Fibroblast of skin of abdomen (primary cell): ENCODE measurements at regions not wholly inside any gene's neighbourhood (a gene's known extent, or its start where the extent isn't known, plus 50 kb on each side); places are given as distances from the start of the nearest gene placed in this dataset.
"Not testable (repeated sequence)": the region's sequence is repeated elsewhere in the genome, so short reads cannot be mapped to it uniquely, and the experiment has no call there.

Source experiments
- DNase-seq: peaks from one replicate; pipeline ENCODE4 v3.0.0-alpha.2; 2013

DNA sequence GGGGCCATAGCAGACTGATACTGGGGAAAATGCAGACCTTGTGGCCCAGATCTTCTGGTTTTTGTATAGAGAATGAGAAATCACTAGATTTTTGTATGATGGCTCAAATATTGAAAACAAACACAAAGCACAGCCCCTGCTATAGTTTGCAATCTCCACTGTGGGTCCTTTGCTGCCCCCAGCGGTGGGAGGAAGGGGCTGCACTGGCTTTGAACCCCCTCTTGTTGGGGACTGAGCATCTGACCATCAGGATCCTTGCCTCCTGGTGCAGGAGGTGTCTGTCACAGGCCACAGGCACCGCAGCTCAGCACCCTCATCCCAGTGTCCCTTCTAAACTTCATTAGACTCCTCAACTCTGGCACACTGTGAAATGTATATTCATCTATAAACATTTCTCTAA lies 252.3 kb downstream of the BCL2L11 start:
- DNase-seq: not testable (repeated sequence)

DNA sequence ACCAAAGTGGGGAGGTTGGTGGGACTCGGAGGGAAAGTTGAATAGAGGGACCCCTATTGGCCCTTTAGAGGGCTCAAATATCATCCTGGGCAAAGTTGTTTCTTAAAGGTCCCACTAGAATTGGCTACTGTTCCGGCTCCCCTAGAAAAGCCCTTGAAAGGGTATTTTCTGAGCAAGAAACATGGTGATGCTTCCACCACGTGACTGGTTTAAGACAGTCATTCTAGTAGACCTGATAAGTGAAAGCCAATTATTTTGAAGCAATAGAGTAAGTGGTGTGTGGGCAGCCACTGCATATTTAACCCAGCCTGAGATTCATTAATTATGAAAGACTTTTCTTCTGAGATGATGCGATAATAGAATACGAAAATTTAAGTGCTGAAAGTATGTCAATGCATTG lies 253.3 kb downstream of the BCL2L11 start:
- not testable (repeated sequence) for DNase-seq

DNA sequence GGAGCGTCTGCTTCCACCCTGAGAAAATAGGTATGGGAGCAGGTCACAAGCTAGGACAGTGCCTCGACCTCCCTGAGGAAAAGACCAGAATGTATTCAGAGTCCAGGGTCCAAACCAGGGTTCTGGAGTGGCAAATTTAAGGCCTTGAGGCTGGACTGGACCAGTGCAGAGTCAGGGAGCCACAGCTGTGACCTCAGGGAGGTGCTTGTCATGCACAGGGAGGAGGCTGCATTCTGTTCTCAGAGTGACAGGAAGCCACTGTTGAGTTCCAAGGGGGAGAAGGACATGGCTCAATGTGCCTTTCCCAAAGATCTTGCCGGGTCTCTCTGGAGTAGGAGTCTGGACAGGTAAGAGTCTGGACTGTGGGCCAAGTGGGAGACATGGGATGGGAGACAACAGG lies 254.0 kb downstream of the BCL2L11 start:
- DNase-seq: not testable (repeated sequence)

DNA sequence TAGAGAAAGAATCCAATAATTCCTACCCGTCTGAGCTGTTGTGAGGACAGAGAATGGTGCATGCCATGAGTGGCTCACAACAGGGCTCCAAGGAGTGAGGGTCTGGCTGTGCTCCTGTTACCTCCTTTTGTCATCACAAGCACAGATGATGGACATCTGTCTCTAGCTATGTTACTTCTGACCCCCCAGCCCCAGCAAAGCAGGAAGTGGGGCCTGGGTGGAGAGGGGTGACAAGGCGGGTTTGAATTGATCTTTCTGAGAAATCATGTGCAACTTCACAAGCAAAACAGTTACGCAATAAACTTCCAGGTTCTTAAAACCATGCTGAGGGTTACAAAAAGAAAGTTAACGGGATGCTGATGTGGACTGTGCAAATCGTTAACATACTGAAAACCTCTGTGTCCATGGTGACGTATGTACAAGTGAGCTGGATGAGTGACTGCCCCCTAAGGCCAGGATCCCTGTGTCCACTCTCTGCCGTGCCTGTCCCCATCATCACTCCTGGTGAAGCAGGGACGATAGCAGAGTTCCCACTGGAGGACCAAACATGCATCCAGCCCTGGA lies 254.7 kb downstream of the BCL2L11 start:
- not testable (repeated sequence) for DNase-seq

DNA sequence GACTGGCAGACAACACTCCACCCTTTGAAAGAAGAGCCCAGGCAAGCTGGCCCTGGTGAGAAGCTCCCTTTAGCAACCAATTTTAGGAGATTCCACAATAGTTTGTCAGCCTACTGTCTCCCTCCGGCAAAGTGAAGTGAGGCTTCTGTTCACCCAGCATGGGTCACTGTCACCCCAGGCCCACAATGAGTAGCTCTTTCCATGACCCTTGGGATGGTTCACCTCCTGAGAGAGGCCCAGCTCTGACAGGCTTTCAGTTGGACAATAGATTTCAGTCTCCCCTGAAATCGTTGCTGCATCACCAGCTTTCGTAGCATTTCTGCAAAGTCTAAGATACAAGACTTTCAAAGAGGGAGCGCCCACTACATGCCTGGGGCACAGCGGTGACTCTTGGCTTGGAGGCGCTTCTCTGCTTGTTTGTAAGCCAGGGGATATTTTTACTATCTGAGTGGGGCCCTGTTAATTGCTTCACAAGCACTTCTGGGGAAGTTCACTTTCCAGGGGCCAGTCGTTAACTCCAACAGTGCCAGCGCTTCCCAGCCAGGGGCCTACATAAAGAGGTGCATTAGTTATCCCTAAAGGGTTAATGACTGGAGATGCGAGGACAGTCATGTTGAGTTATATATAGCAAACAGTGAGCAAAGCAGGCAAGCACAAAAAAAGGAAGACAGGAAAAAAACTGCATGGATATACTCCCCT lies 255.7 kb downstream of the BCL2L11 start:
- not testable (repeated sequence) for DNase-seq

DNA sequence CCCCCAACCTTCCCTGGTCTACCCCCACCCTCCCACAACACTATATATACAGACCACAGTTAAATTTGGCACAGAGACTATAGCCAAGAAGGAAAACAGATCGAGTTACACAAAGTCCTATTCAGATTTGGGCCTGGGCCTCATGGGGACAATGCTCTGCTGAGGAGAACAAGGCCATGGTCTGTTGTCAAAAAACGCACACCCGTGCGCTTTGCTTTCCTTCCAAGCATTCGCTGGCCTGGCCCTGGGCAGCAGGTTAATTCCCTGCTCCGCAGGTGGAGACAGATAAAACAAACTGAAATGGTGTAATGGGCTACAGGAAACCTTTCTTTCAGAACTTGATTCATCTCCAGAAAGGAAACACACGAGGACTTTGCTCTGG lies 256.2 kb downstream of the BCL2L11 start:
- DNase-seq: not testable (repeated sequence)

DNA sequence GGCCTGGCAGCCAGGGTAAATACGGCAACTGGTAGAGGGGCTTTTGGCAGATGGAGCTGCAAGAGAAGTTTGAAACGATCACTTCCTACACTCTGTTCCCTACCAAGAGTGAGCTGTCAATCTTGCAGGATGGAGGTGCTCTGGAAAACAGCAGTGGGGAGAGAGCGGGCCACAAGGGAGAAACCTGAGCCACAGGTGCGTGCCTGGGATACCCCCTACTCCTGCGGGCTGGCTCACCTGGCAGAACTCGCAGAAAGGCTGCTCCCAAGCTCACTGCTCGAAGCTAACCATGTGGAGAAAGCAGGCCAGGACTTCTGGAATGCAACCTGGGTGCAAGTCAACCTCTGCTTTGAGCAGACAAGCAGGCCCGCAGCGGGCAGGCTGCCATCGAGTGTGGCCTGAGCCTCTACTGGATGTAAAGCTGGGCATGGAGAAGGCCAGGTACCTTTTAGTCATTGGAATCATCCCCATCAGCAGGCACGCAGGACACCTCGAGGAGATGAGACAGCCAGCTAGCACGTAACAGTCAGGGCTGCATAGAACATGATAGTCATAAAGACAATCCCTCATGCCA lies 256.8 kb downstream of the BCL2L11 start:
- DNase-seq: not testable (repeated sequence)

DNA sequence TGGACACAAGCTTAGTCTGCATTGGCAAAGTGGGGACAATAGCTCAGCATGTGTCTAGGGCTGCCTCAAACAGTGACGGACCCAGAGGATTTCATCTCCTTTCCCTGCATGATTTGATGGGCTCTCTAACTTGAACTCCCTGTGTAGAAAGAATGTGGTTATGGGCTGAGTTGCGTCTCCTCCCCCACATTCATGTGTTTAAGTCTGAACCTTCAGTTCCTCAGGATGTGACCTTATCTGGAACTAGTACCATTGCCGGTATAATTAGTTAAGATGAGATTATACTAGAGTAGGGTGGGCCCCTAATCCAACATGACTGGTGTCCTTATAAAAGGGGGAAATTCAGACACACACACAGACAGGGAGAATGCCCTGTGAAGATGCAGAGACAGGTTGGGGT lies 257.6 kb downstream of the BCL2L11 start:
- DNase-seq: not testable (repeated sequence)

DNA sequence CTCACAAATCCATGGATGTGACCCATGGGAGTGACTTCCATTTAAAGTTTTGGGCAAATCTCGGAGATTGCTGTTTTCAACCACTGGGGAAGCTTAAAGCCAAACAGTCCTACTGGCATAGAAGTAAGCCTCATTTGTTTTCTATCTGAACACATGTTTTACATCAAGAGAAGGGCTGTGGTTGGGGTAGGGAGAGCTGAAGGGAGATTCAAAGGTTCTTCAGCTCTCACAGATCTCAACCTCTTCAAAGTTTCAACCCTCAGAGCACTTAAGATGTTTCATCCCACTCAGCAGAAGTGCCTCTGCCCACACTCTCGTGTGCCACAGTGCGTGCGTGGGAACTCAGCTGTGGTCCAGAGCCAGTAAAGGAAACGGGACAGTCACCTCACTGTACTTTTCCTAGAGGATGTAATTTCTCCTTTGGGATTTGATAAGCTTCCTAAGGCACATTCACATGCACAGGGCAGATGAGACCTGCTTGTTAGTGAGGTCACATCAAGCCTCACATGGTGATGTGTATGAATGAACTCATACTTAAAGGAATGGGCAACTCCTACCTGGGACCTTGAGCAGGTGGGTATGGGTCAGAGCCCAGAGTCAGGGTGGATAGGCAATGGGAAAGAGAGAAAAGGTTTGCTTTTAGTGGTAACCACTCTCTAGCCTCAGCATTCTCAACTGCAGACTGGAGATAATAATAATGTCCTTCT lies 260.2 kb downstream of the BCL2L11 start:
- not testable (repeated sequence) for DNase-seq

DNA sequence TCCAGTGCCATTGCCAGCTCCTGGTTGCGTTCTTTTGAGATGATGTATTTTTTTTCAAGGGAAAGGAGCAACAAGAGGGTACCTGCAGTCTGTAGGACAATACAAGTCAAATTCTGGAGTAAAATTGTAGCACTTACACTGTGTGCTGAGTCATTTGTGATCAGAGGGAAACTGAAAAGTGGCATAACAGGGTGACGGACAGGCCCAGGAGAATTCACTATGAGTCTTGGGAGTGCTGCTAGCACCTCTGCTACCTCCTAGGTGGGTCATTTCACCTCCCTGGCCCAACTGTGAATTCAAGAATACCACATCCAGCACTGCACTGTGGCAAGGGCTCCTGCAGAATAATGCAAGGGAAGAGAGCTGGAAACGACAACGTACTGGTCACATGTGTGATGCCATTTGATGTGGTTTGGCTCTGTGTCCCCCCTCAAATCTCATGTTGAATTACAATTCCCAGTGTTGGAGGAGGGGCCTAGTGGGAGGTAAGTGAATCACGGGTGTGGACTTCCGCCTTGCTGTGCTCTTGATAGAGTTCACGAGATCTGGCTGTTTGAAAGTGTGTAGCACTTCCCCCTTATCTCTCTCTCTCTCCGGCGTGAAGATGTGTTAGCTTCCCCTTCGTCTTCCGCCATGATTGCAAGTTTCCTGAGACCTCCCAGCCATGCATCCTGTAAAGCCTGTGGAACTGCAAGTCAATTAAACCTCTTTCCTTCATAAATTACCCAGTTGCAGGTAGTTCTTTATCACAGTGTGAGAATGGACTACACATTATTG lies 261.0 kb downstream of the BCL2L11 start:
- DNase-seq: not testable (repeated sequence)

DNA sequence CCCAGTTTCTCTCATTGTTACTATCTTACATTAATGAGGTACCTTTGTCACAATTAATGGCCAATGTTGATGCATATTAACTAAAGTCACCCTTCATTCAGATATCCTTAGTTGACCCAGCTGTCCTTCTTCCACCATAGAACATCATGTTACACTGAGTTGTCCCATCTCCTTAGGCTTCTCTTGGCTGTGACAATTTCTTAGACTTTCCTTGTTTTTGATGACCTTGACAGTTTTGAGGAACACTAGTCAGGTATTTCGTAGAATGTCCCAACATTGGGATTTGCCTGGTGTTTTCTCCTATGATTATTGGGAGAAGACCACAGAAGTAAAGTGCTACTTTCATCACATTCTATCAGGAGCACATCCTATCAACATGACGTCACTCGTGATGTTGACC lies 261.8 kb downstream of the BCL2L11 start:
- DNase-seq: not testable (repeated sequence)

DNA sequence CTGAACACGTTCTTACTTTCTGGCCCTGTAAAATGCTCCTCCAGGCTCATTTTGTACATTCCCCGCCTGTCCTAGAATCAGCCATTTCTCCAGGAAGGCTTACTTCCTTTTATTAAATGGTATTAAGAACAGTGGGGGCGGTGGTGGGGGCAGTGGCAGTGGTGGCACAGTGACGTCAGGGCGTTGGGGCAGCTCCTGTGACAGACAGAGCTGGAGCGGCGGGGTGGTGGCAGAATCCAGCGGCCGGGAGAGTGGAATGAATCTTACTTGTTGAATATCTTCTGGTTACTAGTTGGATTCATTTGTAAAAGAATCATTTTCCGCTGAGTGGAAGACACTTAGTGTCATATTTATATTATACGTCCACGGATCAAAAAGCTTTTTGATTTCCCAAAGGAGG lies 262.6 kb downstream of the BCL2L11 start:
- not testable (repeated sequence) for DNase-seq

DNA sequence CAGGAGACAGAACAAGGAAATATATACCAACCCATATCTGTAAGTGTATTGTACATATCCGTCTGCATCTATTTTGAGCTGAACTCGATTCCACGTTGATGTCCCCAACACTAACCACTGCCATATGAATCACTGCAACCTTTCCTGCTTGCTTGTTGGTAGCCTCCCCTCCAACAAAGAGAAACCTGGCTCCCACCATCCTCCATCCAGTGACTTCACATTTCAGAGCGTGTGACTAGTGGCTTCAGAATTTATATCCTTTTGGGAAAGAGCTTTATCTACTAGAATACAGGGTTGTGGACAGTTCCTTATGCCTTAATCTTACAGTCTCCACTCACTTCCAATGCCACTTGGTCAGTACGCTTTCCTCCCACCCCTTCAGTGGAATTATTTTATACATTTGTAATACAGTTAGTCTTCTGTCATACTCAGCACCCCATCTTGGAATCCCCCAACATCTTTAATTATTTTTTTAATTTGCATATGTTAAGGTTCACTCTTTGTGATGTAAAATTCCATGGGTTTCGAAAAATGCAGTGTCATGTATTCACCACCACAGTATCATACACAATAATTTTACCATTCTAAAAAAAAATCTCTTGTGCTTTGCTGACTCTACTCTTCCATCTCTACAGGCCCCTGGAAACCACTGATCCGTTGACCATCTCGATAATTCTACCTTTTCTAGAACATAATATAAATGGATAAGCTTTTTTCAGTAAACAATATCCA lies 264.7 kb downstream of the BCL2L11 start:
- peak; percentile 21 for DNase-seq

DNA sequence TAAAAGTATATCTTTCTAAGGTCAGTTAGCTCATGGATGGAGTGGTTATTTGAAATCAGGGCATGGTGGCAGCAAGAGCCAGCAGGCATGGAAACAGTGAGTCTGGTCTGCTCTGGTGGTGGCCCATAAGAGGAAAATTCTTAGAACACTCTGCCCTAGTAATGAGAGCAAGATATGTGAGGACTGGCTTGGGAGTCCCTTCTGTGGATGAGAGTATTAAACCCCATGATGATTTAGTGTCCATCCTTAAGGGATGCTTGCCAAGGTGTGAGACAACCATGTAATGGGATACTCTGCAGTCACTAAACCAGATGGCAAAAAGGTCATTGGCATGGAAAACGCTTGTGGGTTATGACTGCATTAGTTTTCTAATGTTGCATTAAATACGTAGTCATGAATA lies 269.9 kb downstream of the BCL2L11 start:
- not testable (repeated sequence) for DNase-seq

DNA sequence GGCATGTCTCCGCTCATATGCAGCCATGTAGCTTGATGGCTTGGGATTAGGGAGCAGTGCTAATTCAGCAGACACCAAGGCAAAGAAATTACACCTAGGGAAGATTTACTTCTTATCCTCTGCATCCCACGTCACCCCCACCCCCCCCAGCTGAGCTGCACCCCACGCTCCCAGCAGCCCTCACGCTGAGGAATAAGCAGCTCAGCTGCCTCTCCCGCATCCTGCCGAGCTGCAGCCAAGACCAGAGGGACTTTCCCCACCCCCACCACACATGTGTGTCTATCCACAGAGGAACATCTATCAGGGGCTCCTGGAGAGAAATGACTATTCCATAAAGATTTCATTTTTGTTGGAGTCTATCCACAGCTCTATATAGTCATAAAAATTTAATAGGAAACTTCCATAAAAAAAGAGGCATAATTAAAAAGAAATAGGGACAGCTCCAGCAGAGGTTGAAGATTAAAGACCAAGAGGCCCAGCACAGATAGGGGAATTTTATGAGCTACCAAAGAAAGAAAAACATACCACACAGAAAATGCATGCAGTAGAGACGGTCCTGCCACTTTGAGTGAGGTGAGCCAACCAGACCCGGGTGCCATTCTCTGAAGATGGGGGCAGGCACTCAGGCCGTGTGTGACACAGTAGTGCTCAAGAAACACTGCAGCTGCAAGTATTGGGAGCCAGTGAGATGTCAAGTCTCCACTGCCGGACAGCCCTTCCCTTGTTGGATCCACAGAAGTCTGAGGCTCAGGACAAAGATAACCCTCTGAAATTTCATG lies 274.8 kb downstream of the BCL2L11 start:
- DNase-seq: peak; percentile 70

DNA sequence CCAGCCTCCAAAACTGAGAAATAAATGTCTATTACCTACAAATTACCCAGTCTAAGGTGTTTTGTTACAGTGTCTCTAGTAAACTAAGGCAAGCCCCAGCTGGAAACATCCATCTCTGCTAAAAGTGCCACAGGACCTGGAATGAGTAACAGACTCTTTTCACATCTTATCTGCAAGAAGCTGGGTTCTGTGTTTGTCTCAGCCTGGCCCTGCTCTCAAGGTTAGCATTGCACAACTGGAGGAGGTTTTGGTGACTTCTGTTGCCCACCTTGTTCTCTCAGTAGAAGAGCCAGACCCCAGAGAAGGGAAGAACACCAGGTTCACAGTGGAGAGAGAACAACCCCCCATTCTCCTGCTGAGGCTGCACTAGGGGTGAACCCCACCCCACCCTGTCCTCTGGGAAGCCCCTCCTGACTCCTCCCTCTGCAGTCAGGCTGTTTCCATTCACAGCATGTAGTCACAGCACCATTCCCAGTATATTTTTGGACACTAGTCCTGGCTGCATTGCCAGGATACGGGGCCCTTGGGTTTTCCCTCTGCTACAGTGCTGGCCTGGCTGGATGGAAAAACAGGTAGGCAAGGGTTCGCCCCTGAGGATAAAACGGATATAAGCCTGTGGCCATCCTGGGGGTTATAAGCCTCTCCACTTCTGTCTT lies 280.0 kb downstream of the BCL2L11 start:
- not testable (repeated sequence) for DNase-seq

DNA sequence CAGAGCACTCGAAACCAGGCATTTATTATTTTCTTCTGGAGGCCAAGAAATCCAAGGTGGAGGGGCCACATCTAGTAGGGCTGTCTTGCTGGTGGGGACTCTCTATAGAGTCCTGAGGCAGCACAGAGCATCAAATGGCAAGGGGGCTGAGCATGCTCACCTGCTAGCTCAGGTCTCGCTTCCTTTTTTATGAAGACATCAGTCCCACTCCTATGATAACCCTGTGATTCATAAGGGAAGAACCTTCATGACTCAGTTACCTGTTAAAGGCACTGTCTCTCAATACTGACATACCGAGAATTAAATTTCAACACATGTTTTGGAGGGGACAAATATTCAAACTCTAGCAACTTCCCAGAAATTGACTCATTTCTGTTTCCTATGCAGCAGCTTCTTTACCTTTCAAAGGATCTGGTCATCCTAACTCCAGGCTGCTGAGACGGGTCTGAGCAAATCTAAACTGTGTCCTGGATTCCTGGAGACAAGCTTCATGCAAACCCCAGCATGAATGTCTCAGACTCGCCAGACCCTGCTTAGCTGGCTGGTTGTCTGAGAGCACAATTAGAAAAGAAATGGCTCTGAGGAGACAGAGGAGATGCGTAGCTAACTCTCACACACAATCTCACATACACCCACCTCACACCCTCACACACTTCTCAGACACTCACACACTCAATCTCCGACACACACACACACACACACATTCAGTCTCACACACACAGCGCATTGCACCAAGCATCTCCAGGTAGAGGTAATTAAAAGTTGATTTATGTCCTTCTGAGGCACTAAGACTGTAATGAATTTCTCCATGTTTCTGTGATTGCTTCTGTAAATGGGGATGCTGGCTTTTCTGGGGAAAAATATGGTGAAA lies 280.8 kb downstream of the BCL2L11 start:
- DNase-seq: not testable (repeated sequence)

DNA sequence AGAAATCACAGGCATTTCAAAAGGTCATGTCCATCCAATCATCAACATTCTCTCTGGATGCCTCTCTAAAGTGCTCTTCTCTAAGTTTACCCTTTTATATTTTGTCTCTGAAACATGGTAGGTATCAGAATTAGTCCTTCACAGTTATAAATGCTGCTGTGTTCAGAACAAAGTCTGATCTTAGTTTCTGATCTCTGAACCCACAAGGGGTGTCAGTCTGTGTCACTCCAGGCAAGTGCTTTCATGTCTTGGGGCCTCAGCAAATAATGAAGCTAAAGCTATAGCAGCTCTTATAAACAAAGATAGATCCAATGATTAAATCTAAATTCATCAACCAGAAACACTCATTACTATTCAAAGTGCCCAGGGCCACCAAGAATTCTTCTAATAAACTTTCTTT lies 281.7 kb downstream of the BCL2L11 start:
- DNase-seq: not testable (repeated sequence)

DNA sequence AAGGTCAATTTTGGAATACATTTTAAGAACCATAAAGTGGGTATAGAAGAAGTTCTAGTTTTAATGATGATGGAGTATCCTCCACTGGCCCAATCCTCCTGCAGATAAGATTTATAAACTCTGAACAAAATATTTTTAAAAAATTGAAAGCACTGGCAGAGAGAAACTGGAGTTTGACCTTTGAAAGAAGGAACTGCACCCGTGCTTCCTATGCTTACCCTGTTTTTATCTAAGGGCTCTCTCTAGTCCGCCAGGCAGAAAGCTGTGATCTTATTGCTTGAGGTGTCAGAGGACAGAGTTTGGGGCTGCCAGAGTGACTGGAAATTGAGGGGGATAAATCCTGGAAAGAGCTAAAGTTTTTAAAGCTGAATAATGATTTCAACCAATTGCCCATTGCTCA lies 282.6 kb downstream of the BCL2L11 start:
- not testable (repeated sequence) for DNase-seq
